ENCODE measurements at regions not wholly inside any gene's neighbourhood (a gene's known extent, or its start where the extent isn't known, plus 50 kb on each side); places are given as distances from the start of the nearest gene placed in this dataset.

GRCh38 chr3:117875887-117876286 lies 1158.8 kb downstream of the IGSF11 start:
- TF ChIP-seq CTCF (IDR thresholded peaks at IDR 0.05; ENCODE audit: control insufficient read depth, insufficient read depth, low read depth, low read length, missing control alignments), result no peak
- H3K4me3 ChIP-seq (ENCODE audit: control insufficient read depth, low read depth, low read length), result no peak overlapping the region
- DNase-seq (ENCODE audit: low read depth), result no peak

- DNase-seq (ENCODE audit: low read depth), result no peak
- H3K4me3 ChIP-seq (ENCODE audit: control insufficient read depth, low read depth, low read length), result no peak overlapping the region
- TF ChIP-seq CTCF (IDR thresholded peaks at IDR 0.05; ENCODE audit: control insufficient read depth, insufficient read depth, low read depth, low read length, missing control alignments), result no peak
Measured at GRCh38 chr3:117880638-117881037, 1154.0 kb downstream of the IGSF11 start.

GRCh38 chr3:117881210-117881609 lies 1153.4 kb downstream of the IGSF11 start:
- no peak for TF ChIP-seq CTCF (IDR thresholded peaks at IDR 0.05; ENCODE audit: control insufficient read depth, insufficient read depth, low read depth, low read length, missing control alignments)
- no peak for DNase-seq (ENCODE audit: low read depth)
- no peak overlapping the region for H3K4me3 ChIP-seq (ENCODE audit: control insufficient read depth, low read depth, low read length)

- TF ChIP-seq CTCF (IDR thresholded peaks at IDR 0.05; ENCODE audit: control insufficient read depth, insufficient read depth, low read depth, low read length, missing control alignments), result no peak
- no peak for DNase-seq (ENCODE audit: low read depth)
- no peak overlapping the region for H3K4me3 ChIP-seq (ENCODE audit: control insufficient read depth, low read depth, low read length)
Measured at GRCh38 chr3:117885011-117885441, 1149.6 kb downstream of the IGSF11 start.

GRCh38 chr3:117886147-117886546 lies 1148.5 kb downstream of the IGSF11 start:
- no peak for TF ChIP-seq CTCF (IDR thresholded peaks at IDR 0.05; ENCODE audit: control insufficient read depth, insufficient read depth, low read depth, low read length, missing control alignments)
- H3K4me3 ChIP-seq (ENCODE audit: control insufficient read depth, low read depth, low read length), result no peak overlapping the region
- DNase-seq (ENCODE audit: low read depth), result no peak

- no peak for DNase-seq (ENCODE audit: low read depth)
- no peak overlapping the region for H3K4me3 ChIP-seq (ENCODE audit: control insufficient read depth, low read depth, low read length)
- no peak for TF ChIP-seq CTCF (IDR thresholded peaks at IDR 0.05; ENCODE audit: control insufficient read depth, insufficient read depth, low read depth, low read length, missing control alignments)
Measured at GRCh38 chr3:117887031-117887430, 1147.6 kb downstream of the IGSF11 start.

- no peak for TF ChIP-seq CTCF (IDR thresholded peaks at IDR 0.05; ENCODE audit: control insufficient read depth, insufficient read depth, low read depth, low read length, missing control alignments)
- no peak overlapping the region for H3K4me3 ChIP-seq (ENCODE audit: control insufficient read depth, low read depth, low read length)
- DNase-seq (ENCODE audit: low read depth), result no peak
Measured at GRCh38 chr3:117887901-117888300, 1146.7 kb downstream of the IGSF11 start.
